Left hindlimb (tissue), 1 donor: ENCODE measurements at regions not wholly inside any gene's neighbourhood (a gene's known extent, or its start where the extent isn't known, plus 50 kb on each side); places are given as distances from the start of the nearest gene placed in this dataset.
"Not testable (repeated sequence)": the region's sequence is repeated elsewhere in the genome, so short reads cannot be mapped to it uniquely, and the experiment has no call there.

Experiments
- DNase-seq: peaks from one replicate; pipeline ENCODE4 v3.0.0-alpha.2; 2018

DNA sequence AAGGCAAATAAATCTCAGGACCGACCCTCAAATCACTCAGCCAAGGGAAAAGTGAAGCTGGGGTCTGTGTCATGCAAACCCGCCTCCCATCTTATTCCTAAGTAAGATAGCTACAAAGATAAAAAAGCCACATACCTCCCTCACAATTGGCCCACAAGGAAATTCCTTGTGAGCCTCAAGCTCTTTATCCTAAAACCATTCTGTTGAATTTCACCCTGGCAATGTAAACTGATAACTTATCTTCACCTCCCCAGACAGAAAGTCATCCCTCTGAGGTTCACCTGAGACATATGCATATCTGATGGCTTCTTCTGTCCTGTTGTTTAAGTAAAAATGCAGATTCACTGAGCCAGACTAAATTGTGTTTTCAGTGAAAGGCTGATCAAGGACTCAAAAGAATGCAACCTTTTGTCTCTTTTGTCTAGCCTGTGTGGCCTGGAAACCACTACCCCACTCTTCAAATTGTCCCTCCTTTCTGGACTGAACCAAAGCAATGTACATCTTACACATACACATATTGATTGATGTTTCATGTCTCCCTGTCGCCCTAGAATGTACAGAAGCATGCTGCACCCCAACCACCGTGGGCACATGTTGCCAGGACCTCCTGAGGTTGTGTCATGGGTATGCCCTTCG is 91.3 kb downstream of the MFAP3L start:
- DNase-seq: no peak

GRCh38 chr4:169933531-169933930 is 92.7 kb downstream of the MFAP3L start:
- no peak for DNase-seq

DNA sequence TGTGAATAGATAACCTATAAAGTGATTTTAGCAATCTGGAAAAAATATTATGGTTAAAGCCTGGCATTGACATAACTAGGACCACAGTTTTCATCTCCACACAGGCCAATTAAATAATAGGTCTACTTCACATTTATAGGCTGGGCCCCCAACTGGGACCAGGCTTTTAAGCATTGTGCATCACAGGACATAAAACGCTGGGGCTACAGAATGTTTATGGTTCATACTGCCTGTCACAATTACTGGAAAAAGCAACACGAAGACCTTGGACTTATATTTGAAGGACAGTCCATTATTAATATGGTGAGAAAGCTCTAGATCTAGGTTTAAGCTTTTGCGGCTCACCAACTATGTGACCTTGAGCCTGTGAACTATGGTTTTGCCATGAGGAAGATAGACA is 94.2 kb downstream of the MFAP3L start:
- no peak for DNase-seq

GRCh38 chr4:169930755-169931154 is 95.4 kb downstream of the MFAP3L start:
- DNase-seq: not testable (repeated sequence)

- no peak for DNase-seq
Measured at GRCh38 chr4:169927280-169927679, 98.9 kb downstream of the MFAP3L start.

GRCh38 chr4:169925678-169926077 is 100.5 kb downstream of the MFAP3L start:
- no peak for DNase-seq

DNA sequence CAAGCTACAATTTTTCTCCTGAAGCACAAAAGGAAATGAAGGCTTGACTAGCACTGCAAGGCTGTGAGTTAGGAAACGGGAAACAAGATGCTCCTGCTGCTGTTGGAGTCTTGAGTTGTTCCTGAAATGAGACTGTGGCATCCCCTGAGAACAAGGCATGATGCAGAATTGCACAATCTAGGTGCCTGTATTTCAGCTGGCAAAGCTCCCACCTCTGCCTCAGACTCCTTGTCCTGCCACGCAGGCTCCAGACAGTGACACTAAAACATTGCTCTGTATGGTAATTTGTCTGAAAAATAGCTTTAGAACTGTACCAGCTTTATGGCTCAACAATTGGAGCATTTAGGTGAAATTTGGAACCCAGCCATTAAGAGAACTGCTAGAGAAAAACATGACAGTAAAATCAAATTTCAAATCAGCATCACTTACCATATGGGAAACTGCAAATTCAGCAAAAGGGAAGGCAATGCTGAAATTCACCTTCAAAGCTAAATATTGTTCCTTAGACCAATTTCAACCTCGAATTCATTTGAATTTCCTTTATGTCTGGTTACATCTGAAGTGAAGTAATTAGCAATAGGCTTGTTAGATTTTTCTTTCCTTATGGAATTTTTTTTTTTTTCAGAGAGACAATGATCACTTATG is 103.4 kb downstream of the MFAP3L start:
- DNase-seq: no peak

DNA sequence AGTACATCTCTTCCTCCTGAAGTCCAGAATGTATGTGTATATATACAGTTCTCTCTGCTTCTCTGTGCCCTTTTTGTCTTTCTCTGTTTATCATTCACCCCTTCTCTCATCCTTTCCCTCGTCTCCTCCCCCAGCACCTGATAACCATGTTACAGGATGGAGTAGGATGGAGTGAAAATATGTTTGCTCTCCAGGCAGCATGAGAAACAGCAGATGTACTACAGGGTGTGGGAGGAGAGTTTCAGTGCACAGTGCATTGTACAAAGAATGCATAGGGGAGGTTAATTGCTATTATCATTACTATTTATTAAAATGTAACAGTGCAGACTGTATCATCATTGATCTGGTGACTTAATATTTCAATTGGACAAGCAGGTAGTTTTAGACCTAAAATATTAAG is 104.5 kb downstream of the MFAP3L start:
- DNase-seq: no peak

DNA sequence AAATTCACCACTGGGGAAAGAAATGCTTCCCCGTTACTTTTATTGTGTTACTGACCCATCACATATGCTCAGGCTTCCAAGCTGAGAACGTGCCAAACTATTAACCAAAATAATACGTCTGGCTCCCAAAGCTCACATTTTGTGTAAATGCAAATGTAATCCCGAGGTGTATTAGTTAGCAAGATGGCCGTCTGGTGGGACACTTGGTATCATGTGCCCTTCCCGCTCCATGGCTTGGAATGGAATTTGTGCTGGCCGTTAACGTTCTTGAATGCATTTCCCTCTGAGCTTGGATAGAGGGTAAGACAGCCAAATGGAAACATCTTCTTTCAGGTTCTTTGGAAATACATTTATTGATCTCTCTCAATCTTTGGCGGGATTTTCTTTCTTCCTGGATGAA is 105.0 kb downstream of the MFAP3L start:
- no peak for DNase-seq

GRCh38 chr4:169919194-169920124 is 106.7 kb downstream of the MFAP3L start:
- not testable (repeated sequence) for DNase-seq

DNA sequence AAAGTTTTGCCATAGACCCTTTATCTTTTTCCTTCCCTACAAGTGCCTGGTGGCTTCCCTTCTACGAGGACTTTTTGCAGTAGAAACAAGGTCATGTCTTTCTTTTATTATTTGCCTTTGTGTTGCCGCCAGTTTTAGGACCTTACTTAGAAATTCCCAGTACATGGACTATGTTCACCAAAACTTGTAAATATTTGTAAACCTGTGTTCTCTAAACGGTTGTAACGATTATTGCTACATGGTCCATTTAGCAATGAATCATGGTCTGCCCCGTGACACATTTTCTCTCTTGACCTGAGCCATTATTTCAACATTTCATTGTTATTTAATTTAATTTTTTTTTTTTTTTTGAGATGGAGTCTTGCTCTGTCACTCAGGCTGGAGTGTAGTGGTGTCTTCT is 110.7 kb downstream of the MFAP3L start:
- no peak for DNase-seq

DNA sequence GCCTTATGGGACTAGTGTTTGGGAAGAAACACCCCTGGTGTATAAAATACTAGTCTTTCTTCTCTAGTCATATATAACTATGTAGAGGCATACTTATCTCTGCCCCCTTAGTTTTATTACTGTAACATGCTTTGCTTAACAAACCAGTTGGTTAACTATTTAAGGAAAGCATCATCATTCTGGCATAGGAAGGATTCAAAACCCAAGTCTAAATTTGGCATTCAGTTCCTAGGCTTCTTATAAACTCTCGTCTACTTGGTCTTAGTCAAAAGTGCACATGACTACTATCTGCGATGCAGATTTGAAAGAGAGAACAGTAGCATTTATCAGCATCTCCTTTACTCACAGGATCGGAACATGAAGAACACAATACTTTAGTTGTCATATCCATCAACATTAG is 111.3 kb downstream of the MFAP3L start:
- no peak for DNase-seq

- DNase-seq: no peak
Measured at GRCh38 chr4:169912996-169913395, 113.2 kb downstream of the MFAP3L start.

DNA sequence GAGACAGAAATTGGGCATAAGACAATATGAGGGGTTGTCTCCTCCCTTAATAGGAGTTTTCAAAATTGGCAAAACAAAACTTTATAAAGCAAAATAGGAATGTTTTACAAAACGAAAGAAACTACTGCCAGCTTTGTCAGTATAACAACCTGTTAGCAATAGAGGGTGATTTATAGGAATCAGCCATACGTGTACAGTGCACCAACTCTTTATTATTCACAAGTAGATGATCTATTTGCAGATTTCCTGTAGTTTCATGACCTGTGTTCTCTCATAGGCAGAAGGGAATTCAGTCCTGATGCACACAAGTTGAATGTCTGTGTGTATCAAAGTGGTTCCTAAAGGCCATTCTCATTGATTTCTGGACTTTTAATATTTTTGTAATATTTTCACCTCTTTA is 116.3 kb downstream of the MFAP3L start:
- no peak for DNase-seq

DNA sequence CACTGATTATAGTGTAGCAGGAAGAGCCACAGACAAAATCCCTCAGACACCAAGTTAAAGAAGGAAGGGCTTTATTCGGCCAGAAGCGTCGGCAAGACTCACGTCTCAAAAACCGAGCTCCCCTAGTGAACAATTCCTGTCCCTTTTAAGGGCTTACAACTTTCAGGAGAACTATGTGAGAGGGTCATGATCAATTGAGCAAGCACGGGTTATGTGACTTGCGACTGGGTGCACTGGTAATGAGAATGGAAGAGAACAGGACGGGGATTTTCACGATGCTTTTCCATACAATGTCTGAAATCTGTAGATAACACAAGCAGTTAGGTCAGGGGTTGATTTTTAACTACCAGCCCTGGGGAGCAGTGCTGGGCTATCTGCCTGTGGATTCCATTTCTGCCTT is 116.7 kb downstream of the MFAP3L start:
- DNase-seq: no peak

DNA sequence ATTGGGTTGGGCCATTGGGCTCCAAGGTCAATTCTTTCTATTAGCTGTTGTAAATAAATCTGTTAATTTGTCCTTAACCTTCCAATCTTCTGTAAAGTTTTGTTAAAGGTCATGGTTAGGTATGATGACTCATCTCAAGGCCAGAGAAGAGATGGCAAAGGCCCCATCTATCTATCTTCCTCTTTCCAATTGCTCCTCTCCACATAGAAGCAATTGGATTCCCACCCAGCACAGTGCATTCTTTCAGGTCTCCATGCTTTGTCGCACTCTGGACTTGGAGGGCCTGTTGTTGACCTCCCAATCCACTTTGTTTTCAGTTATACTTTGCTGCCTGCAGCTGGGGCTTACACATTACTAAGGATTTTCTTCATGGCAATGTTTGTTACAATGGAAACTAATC is 118.5 kb downstream of the MFAP3L start:
- no peak for DNase-seq

- no peak for DNase-seq
Measured at GRCh38 chr4:169906821-169907220, 119.4 kb downstream of the MFAP3L start.

DNA sequence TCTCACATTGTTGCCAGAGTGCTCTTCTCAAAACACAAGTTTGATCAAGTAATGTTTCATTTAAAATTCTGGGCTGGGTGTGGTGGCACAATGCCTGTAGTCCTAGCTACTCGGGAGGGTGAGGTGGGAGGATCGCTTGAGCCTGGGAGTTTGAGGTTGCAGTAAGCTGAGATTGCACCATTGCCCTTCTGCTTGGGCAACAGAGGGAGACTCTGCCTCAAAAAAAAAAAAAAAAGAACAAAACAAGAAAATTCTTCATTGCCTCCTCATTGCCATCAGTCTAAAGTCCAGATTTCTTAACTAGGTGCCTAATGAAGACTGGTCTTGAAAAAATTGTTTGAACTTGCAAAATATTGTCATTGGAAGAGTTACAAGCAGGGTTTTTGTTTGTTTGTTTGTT is 120.1 kb downstream of the MFAP3L start:
- no peak for DNase-seq

DNA sequence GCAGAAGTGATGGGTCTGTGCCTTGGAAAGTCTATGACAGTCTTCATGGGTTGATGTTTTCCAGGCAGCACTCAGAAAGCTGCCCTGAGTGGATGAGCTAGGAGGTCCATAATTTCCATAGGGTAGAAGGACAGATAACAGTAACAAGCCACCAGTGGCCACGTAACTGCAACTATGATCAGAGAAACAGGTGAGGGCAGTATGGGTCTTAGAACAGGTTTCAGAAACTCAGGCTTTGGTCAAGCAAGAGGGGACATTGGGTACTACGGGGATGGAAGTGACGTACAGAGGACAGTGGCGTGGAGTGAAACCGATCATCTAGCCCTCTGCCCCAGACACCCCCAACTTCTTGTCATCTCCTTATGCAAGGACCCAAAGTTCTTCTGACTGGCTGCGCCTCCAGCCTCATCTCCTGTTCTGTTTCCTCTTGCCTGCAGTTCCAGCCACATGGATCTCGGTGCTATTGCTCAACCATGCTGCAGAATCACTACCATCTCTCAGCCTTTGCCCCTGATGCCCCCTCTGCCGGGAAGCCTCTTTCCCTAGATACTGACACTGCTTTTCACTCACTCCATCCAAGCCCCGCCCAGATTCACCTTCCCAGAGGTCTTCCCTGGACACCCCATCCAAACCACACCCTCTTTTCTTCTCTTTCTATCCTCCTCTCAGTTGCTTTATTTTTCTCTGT is 123.4 kb downstream of the MFAP3L start:
- no peak for DNase-seq

DNA sequence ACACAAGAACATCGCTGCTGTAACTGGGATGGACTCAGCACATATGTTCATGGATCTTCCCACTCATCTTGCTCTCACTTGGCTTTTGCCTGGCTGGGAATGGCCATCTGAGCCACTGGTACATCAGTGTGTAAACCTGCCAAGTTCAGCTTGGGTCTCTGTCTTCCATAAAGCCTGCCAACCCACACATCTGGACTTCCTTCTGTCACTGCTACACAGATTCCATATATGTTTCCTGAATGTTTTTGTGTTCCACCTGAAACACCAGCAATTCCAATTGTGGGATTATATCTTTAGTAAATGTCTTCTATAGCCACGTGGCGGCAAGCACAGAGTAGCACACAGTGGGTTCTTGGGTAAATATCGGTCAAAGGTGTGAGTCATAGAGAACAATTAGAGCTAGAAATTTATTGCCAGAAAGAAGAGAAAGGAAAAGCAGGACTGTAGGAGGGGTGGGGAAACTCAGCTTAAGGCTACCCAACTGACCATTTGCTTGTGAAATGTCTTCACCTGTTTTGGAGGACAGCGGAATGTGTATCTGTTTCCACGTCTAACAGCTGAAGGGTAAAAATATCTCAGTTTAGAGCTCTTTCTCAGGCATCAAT is 125.9 kb downstream of the MFAP3L start:
- no peak for DNase-seq

DNA sequence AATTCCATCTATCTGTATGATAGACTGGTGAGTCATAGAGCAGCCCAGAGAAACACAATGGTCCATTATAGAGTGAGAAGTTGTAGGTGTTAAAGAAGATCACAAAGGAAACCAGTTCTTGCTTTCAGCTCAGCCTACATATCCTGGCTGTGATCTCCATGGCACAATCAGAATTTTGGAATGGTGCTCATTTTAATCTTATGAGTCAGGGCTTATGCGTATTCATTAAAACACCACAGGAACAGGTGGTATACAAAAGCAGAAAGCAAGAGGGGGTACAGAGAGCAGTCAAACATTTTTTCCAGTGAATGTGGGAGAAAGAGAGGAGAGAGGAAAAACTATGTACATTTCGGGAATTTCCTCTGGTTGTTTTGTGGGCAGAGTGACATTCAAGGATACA is 126.9 kb downstream of the MFAP3L start:
- DNase-seq: no peak

GRCh38 chr4:169898095-169898494 is 128.1 kb downstream of the MFAP3L start:
- DNase-seq: no peak

DNA sequence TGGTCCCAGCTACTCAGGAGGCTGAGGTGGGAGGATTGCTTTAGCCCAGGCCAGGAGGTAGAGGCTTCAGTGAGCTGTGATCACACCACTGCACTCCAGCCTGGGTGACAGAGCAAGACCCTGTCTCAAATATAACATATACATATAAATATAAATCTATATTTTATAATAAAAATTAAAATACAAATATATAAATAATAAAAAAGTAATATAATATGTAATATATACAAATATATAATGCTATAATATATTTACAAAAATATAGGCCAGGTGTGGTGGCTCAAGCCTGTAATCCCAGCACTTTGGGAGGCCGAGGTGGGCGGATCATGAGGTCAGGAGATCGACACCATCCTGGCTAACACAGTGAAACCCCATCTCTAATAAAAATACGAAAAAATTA is 131.4 kb downstream of the MFAP3L start:
- not testable (repeated sequence) for DNase-seq
